GM12892 (cell line): ENCODE measurements at regions not wholly inside any gene's neighbourhood (a gene's known extent, or its start where the extent isn't known, plus 50 kb on each side); places are given as distances from the start of the nearest gene placed in this dataset.

Experiments
- DNase-seq: peaks from one replicate; pipeline ENCODE4 v3.0.0; 2011; ENCODE audit not compliant: insufficient read length
- FAIRE-seq: peaks from 2 replicates; lab custom pipeline; 2011; peaks lifted over from hg19 to GRCh38; lab: Jason Lieb, UNC
- POLR2A ChIP-seq: IDR thresholded peaks from 2 replicates; pipeline ENCODE4 v1.6.1; 2011; ENCODE audit warnings: low read depth, low read length, control low read depth
- POLR2AphosphoS5 ChIP-seq: IDR thresholded peaks from 2 replicates; pipeline ENCODE4 v1.6.1; 2011; ENCODE audit warnings: low read depth, low read length, control low read depth
- TAF1 ChIP-seq: IDR thresholded peaks from 2 replicates; pipeline ENCODE4 v1.6.1; 2011; ENCODE audit warnings: low read depth, mild to moderate bottlenecking, control low read depth, low read length, borderline replicate concordance

DNA sequence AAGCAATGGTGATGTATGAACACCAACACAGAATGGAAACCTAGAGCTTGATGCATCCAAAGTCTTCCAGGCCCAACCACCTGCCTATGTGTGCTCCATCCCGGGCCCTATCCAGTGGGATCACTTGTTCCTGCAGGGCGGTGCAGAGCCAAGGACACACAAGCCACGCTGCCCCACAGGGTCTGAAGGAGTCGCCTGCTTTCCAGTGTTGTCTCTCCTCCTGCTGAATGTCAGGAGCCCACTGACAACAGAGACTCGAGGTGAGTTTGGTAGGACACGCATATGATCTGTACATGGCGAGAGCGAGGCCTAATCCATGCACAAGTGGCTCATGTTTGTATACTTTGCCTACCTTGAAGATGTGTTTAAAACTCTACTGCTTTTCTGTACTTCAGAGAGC is 70.9 kb upstream of the FHL2 start:
- DNase-seq (no peak), FAIRE-seq (no peak)
- TF ChIP-seq TAF1, result no peak
- no peak for TF ChIP-seq POLR2A
- TF ChIP-seq POLR2AphosphoS5, result no peak

DNA sequence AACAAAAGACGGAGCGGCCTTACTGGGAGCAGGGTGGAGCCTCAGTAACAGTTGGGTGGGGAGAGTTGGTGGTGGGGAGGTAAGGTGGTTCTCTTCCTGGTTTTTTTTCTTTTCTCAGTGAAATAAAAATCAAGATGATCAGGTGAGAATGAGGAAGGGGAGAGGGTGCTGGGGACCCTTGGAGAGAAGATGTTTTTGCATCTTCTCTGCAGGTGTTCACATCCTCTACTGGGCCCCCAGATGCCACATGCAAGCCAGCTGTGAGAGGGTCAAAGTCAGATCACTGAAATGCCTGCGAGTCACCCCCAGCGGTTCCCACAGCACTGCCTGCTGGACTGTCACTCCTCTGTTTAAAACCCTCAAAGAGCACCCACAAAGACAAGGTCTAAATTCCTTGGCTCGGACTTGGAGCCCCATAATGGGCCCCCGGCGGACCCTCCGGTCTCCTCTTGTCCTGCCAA is 69.8 kb upstream of the FHL2 start:
- TF ChIP-seq POLR2AphosphoS5, result no peak
- no peak for FAIRE-seq
- no peak for DNase-seq

DNA sequence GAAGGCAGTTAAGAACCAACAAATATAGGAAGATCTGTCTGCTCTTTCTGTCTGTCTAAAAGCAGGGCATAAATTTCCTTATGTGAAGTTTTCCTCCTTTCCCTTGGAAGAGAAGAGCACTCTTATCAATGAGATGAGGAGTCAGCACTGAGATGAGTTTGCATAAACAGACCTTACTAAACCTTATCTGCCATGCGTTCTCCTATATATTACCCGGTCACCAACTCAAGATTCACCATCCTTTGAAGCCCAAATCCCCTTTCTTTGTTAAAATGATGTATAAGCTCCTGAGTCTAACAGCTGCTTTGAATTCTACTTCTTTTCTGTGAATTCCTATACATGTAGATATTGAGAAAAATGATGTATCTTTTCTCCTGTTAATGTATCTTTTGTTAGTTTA is 65.5 kb upstream of the FHL2 start:
- FAIRE-seq (no peak), DNase-seq (no peak)
- TF ChIP-seq POLR2AphosphoS5 (no peak), TAF1 (no peak), POLR2A (no peak)

DNA sequence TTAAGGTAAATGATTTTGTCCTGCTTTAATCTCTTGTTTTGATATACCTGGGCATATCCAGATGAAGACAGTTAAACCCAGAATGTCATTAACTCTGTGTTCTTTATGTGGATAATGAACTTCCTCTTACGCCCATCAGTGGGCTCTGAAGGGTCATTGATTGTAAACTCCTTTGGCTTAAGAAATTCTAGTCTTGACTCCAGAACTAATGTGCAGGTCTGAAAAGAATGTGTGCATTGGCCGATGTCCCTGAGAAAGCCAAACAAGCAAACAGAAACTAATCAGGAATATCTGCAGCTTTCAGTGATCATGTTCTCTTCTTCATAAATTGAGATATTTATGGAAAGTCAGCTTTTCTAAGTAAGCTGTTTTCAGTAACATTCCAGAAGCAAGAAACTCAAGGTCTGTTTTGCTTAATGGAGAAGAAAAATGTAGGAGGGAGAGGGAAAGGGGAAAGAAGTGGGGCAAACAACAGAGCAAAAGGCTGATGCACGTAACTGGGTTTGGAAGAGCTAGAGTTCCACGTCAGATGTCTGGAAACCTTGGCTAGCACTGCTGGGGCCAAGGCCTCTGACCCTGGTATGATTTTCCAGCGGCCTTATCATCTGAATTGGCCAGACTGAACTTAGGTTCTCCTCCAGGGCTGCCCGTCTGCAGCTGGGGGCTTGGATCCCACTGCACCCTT is 61.3 kb upstream of the FHL2 start:
- FAIRE-seq, result no peak
- DNase-seq, result no peak
- no peak for TF ChIP-seq POLR2A
- TF ChIP-seq POLR2AphosphoS5, result no peak
- no peak for TF ChIP-seq TAF1

DNA sequence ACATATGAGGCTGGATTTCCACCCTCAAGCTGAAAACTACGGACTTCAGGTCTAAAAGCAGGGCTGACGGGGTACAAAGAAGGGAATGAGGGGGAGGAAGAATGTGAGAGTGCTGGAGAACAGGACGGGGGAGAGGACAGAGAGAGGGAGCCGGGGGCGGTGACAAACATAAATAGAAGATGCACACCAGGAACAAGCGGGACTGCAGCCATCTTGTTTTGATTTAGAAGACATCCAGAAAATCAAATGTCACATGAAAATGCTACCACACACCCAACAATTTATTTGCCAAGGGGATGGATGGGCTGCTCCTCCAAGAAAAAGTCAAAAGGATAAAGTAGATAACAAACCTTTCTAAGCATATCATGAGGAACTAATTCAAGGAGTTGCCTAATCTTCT is 59.2 kb upstream of the FHL2 start:
- FAIRE-seq (no peak), DNase-seq (no peak)
- TF ChIP-seq TAF1 (no peak), POLR2AphosphoS5 (no peak), POLR2A (no peak)

DNA sequence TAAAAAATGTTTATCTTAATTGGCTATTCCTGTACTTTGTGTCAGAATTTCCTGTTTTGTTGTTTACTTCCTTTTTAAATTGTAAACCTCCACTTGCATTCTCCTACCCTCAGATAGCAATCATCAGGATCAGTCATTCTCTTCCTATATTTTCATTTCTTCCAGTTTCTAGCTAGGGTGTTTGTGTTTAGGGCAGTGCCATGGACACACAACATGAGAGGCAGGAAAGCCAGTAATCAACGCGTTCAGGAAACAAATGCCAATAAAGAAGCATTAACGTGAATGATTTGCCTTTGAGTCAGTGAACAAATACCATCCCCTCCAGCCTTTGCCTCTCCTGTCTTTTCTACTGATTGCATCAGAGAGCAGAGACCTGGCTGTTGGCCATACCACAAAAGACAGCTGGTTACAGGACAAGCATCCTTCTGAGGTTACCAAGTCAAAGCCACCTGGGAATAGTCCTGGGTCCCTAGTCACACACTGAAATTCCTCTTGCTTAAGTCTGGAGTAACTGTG is 56.7 kb upstream of the FHL2 start:
- FAIRE-seq, result no peak
- TF ChIP-seq POLR2A (no peak), TAF1 (no peak), POLR2AphosphoS5 (no peak)
- no peak for DNase-seq

DNA sequence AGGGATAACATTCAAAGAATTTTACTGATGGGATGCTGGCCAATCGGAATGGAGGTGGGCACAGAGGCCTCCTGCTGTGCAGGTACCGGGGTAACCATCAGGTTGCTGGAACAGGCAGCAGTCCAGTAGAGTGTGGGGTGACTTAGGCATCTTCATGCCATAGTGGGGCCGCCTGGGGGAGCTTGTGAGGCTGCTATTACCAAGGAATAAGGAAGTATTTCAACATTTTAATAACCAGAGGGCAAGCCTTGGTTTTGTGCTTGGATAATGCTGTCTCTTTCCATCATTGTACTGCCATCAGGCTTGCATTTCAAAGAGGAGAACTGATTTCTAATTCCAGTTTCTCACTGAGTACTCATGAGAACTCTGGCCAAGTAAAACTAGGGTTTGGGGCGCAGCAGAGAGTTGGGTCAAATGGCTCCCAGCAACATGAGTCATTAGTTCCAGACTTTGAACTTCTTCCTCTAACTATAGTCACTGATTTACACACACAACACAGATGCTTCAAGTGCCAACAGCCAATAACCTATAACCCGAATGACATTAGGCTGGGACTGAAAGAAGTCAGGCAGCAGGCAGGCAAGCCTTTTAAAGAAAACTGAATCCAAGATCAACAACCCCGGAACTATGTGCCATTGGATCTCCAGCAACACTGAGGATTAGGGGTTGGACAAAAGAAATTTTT is 56.1 kb upstream of the FHL2 start:
- DNase-seq (no peak), FAIRE-seq (no peak)
- no peak for TF ChIP-seq TAF1
- TF ChIP-seq POLR2A, result no peak
- no peak for TF ChIP-seq POLR2AphosphoS5

DNA sequence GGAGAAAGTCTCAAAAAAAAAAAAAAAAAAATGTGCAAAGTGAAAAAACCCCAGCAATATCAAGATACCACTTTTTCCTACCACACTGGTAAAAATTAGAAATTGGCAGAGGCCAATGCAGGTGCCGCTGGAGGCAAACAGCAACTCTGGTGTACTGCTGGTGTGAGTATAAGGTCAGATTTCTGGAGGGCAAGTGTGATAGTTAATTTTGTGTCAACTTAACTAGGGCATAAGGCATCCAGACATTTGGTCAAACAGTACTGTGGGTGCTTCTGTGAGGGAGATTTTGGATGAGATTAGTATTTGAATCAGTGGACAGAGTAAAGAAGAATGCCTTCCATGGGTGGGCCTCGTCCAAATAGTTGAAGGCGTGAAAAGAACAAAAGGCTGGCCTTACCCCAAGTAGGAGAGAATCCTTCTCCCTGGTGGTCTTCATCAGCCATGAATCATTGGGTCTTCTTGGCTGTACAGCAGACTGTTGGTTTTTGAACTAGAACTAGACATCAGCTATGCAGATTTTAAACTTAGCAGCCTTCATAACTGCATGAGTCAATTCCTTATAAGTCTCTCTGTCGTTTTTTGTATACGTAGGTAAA is 52.8 kb upstream of the FHL2 start:
- no peak for FAIRE-seq
- TF ChIP-seq TAF1, result no peak
- no peak for TF ChIP-seq POLR2A
- no peak for TF ChIP-seq POLR2AphosphoS5

DNA sequence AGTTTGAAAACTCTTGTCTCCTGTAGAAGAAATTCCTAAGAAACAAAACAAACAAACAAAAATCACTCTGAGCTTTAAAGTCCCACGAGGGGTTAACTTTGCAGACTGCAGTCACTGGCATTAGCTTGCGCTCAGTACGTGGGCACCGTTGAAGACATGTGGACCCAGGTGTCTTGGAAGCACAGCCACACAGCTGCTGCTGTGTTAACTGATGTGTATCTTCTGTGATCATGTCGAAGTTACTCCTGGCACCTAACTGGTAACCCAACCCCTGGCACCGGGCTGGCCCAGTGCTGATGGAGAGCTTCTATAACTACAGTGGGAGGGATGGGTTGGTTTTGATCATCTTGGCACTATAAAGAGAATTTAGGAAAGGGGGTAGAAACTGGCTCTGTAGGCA is 51.6 kb upstream of the FHL2 start:
- no peak for DNase-seq
- TF ChIP-seq POLR2AphosphoS5, result no peak
- TF ChIP-seq TAF1, result no peak
- TF ChIP-seq POLR2A, result no peak
- no peak for FAIRE-seq

More for the DNA sequence above, 52.8 kb upstream of the FHL2 start:
- no peak for DNase-seq

DNA sequence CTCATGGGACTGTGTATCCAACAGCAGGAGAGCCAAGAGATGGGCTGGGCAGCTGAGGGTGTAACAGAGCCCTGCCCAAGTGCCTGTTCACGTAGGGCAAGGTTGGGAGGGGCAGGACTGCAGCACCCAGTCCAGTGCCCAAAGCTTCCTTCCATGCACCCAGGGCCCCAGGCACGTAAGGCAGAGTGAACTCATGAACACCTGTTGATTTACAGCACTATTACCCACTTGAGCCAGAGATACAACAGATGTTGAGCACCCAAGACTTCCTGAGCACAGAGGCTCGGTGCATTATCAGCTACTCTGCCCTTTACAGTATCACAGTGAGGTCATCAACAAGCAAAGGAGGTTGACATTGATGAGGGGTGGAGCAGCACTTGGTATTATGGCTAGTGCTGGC is 50.2 kb upstream of the FHL2 start:
- no peak for TF ChIP-seq POLR2AphosphoS5
- no peak for TF ChIP-seq POLR2A
- TF ChIP-seq TAF1, result no peak
- DNase-seq (no peak), FAIRE-seq (no peak)
